DOHH2 (cell line): ENCODE measurements at regions not wholly inside any gene's neighbourhood (a gene's known extent, or its start where the extent isn't known, plus 50 kb on each side); places are given as distances from the start of the nearest gene placed in this dataset.

ENCODE experiments used
- H3F3A ChIP-seq: fragments of 200-600 bp; sonication (generic), shearing (Covaris generic); 2 replicates; pipeline ENCODE4 v1.6.0; 2016; ENCODE audit warnings: antibody characterized with exemption, mild to moderate bottlenecking; ENCODE audit not compliant: control insufficient read depth, insufficient read depth
- H3K27ac ChIP-seq: fragments of 200-600 bp; sonication (generic); 2 replicates; pipeline ENCODE4 v1.5.1; 2014; ENCODE audit warnings: low read depth, mild to moderate bottlenecking, low read length, moderate library complexity
- H3K27me3 ChIP-seq: fragments of 200-600 bp; sonication (generic); 2 replicates; pipeline ENCODE4 v1.6.1; 2014; ENCODE audit warnings: mild to moderate bottlenecking, low read length, mixed read lengths; ENCODE audit not compliant: control insufficient read depth
- H3K36me3 ChIP-seq: fragments of 200-600 bp; sonication (generic); 2 replicates; pipeline ENCODE4 v1.6.1; 2014; ENCODE audit warnings: mild to moderate bottlenecking, low read length, moderate library complexity, mixed read lengths; ENCODE audit not compliant: control insufficient read depth
- H3K4me1 ChIP-seq: fragments of 200-600 bp; sonication (generic); 2 replicates; pipeline ENCODE4 v1.6.1; 2014; ENCODE audit warnings: mild to moderate bottlenecking, low read length, mixed read lengths; ENCODE audit not compliant: control insufficient read depth
- H3K4me2 ChIP-seq: fragments of 200-600 bp; sonication (generic); 2 replicates; pipeline ENCODE4 v1.6.0; 2014; ENCODE audit warnings: mild to moderate bottlenecking, low read length, moderate library complexity
- H3K4me3 ChIP-seq: fragments of 200-600 bp; sonication (generic); 2 replicates; pipeline ENCODE4 v1.5.1; 2014; ENCODE audit warnings: mild to moderate bottlenecking, low read length, mixed read lengths
- H3K79me2 ChIP-seq: fragments of 200-600 bp; sonication (generic); 2 replicates; pipeline ENCODE4 v1.6.1; 2014; ENCODE audit warnings: mild to moderate bottlenecking, low read length, mixed read lengths; ENCODE audit not compliant: control insufficient read depth
- H3K9me2 ChIP-seq: fragments of 200-600 bp; sonication (generic); replicated peaks from 2 replicates; pipeline ENCODE4 v1.6.1; 2014; ENCODE audit warnings: mild to moderate bottlenecking, low read length, mixed read lengths; ENCODE audit not compliant: control insufficient read depth
- H3K9me3 ChIP-seq: fragments of 200-600 bp; sonication (generic); 2 replicates; pipeline ENCODE4 v1.6.1; 2014; ENCODE audit warnings: antibody characterized with exemption, low read length, mixed read lengths; ENCODE audit not compliant: control insufficient read depth, insufficient read depth
- H4K20me1 ChIP-seq: fragments of 200-600 bp; sonication (generic); 2 replicates; pipeline ENCODE4 v1.6.0; 2014; ENCODE audit warnings: low read depth, mild to moderate bottlenecking, antibody characterized with exemption, low read length, moderate library complexity; ENCODE audit not compliant: control insufficient read depth, insufficient read depth
- CTCF ChIP-seq: fragments of 200-600 bp; sonication (generic); IDR thresholded peaks from one replicate; pipeline ENCODE4 v1.5.1; 2014; ENCODE audit warnings: antibody characterized with exemption, mild to moderate bottlenecking, low read depth, low read length; ENCODE audit not compliant: poor library complexity, severe bottlenecking
- EZH2phosphoT487 ChIP-seq: fragments of 200-600 bp; sonication (generic); IDR thresholded peaks from 2 replicates; pipeline ENCODE4 v1.6.1; 2017; ENCODE audit warnings: borderline replicate concordance, mild to moderate bottlenecking, antibody characterized with exemption, low read length, moderate library complexity, mixed read lengths

- no peaks in the 10 kb centered on the region for H3K9me3 ChIP-seq
- H3K4me1 ChIP-seq: no peaks in the 10 kb centered on the region
Measured at GRCh38 chr4:186875476-186875875, 151.8 kb upstream of the FAT1 start.

GRCh38 chr4:186876961-186877626 lies 153.4 kb upstream of the FAT1 start:
- no peaks in the 10 kb centered on the region for H3K36me3 ChIP-seq
- no peaks in the 10 kb centered on the region for H4K20me1 ChIP-seq
- no peaks in the 10 kb centered on the region for H3K27me3 ChIP-seq
- H3K9me3 ChIP-seq: no peaks in the 10 kb centered on the region
- H3F3A ChIP-seq: no peaks in the 10 kb centered on the region
- no peaks in the 10 kb centered on the region for H3K9me2 ChIP-seq
- no peaks in the 10 kb centered on the region for H3K79me2 ChIP-seq
- H3K4me2 ChIP-seq: no peak overlapping the region
- no peak overlapping the region for H3K27ac ChIP-seq
- TF ChIP-seq EZH2phosphoT487 (no peak), CTCF (no peak)
- no peaks in the 10 kb centered on the region for H3K4me1 ChIP-seq
- H3K4me3 ChIP-seq: no peak overlapping the region

More at GRCh38 chr4:186875476-186875875, 151.8 kb upstream of the FAT1 start:
- TF ChIP-seq EZH2phosphoT487: no peak
- Histone ChIP-seq H3K36me3 (no peaks in the 10 kb centered on the region), H4K20me1 (no peaks in the 10 kb centered on the region), H3K79me2 (no peaks in the 10 kb centered on the region), H3K27ac (no peak overlapping the region), H3K4me3 (no peak overlapping the region), H3F3A (no peaks in the 10 kb centered on the region), H3K9me2 (no peaks in the 10 kb centered on the region), H3K4me2 (no peak overlapping the region), H3K27me3 (no peaks in the 10 kb centered on the region)

- no peaks in the 10 kb centered on the region for H3K4me1 ChIP-seq
- H3F3A ChIP-seq: no peaks in the 10 kb centered on the region
- H3K4me3 ChIP-seq: no peak overlapping the region
- no peaks in the 10 kb centered on the region for H3K9me2 ChIP-seq
- TF ChIP-seq CTCF (no peak), EZH2phosphoT487 (no peak)
- H3K36me3 ChIP-seq: no peaks in the 10 kb centered on the region
- no peaks in the 10 kb centered on the region for H3K27me3 ChIP-seq
- H4K20me1 ChIP-seq: no peaks in the 10 kb centered on the region
- H3K79me2 ChIP-seq: no peaks in the 10 kb centered on the region
- H3K27ac ChIP-seq: no peak overlapping the region
- H3K4me2 ChIP-seq: no peak overlapping the region
- no peaks in the 10 kb centered on the region for H3K9me3 ChIP-seq
Measured at GRCh38 chr4:186878203-186878776, 154.6 kb upstream of the FAT1 start.

GRCh38 chr4:186881521-186882220 lies 158.0 kb upstream of the FAT1 start:
- H3K27ac ChIP-seq: no peak overlapping the region
- H3K9me3 ChIP-seq: no peaks in the 10 kb centered on the region
- no peaks in the 10 kb centered on the region for H3K36me3 ChIP-seq

More at GRCh38 chr4:186881521-186882220, 158.0 kb upstream of the FAT1 start:
- Histone ChIP-seq H3K4me1 (no peaks in the 10 kb centered on the region), H3K4me2 (no peak overlapping the region), H3F3A (no peaks in the 10 kb centered on the region), H4K20me1 (no peaks in the 10 kb centered on the region), H3K9me2 (no peaks in the 10 kb centered on the region), H3K4me3 (no peak overlapping the region), H3K27me3 (no peaks in the 10 kb centered on the region), H3K79me2 (no peaks in the 10 kb centered on the region)
- TF ChIP-seq EZH2phosphoT487 (no peak), CTCF (no peak)
